Activated CD4-positive, alpha-beta memory T cell treated with anti-CD3 and anti-CD28 coated beads, Interleukin-2, amount 10 ng/mL, durations not matched to agents 7 days and 5 days (primary cell): ENCODE measurements at regions not wholly inside any gene's neighbourhood (a gene's known extent, or its start where the extent isn't known, plus 50 kb on each side); places are given as distances from the start of the nearest gene placed in this dataset.

Source experiments
- CTCF ChIA-PET: fragments of 350-600 bp; sonication (Branson Sonifier 250); formaldehyde crosslinking; loops from one replicate; lab custom pipeline; 2021; ENCODE audit warnings: antibody characterized with exemption, inconsistent platforms; lab: Charles Lee
- POLR2A ChIA-PET: fragments of 350-600 bp; sonication (Branson Sonifier 250); formaldehyde crosslinking; loops from one replicate; lab custom pipeline; 2021; ENCODE audit warnings: antibody characterized with exemption; lab: Charles Lee
- DNase-seq: peaks from one replicate; pipeline ENCODE4 v3.0.0-alpha.2; 2020
- H3K27ac Mint-ChIP-seq: one replicate; pipeline ENCODE4 v1.8.0; 2021; ENCODE audit warnings: mild to moderate bottlenecking, mixed read lengths
- H3K27me3 Mint-ChIP-seq: one replicate; pipeline ENCODE4 v1.8.0; 2021; ENCODE audit warnings: mixed read lengths
- H3K36me3 Mint-ChIP-seq: one replicate; pipeline ENCODE4 v1.8.0; 2021; ENCODE audit warnings: low read depth, mixed read lengths
- H3K4me1 Mint-ChIP-seq: one replicate; pipeline ENCODE4 v1.8.0; 2021; ENCODE audit warnings: mixed read lengths
- H3K4me3 Mint-ChIP-seq: one replicate; pipeline ENCODE4 v1.8.0; 2021; ENCODE audit warnings: mild to moderate bottlenecking, mixed read lengths
- H3K9me3 Mint-ChIP-seq: one replicate; pipeline ENCODE4 v1.8.0; 2021; ENCODE audit warnings: mixed read lengths

GRCh38 chr7:8965177-8965576 is 531.8 kb downstream of the NXPH1 start:
- ChIA-PET CTCF (no interaction called here), POLR2A (no interaction called here)
- H3K9me3 Mint-ChIP-seq: peaks cover 19% of the 10 kb centered on the region
- H3K36me3 Mint-ChIP-seq: no peaks in the 10 kb centered on the region
- no peaks in the 10 kb centered on the region for H3K4me1 Mint-ChIP-seq
- no peak overlapping the region for H3K27ac Mint-ChIP-seq
- no peaks in the 10 kb centered on the region for H3K27me3 Mint-ChIP-seq
- DNase-seq: no peak
- H3K4me3 Mint-ChIP-seq: no peak overlapping the region

- ChIA-PET POLR2A (no interaction called here), CTCF (no interaction called here)
- Mint-ChIP-seq H3K36me3 (no peaks in the 10 kb centered on the region), H3K9me3 (no peaks in the 10 kb centered on the region), H3K4me3 (no peak overlapping the region), H3K4me1 (no peaks in the 10 kb centered on the region), H3K27ac (no peak overlapping the region), H3K27me3 (no peaks in the 10 kb centered on the region)
- DNase-seq: no peak
These were observed 540.2 kb downstream of the NXPH1 start for GRCh38 chr7:8973601-8974000.

DNA sequence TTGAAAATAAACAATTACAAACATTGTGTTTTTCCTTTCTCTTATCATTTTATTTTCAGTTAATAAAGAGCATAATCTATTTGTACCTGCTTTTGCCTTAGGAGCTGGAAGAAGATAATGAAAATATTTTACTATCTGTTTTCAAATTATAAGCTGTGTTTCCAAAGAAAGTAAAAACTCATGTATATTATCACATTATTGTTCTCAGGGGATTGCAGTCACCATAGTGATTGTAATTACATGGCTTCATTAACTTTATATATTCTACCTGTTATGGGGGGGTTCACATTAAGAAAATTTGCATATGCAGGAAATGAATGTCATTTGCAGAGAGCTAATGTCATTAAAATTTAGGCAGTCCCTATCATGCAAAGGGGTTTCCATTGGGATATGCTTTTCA is 542.3 kb downstream of the NXPH1 start:
- no peaks in the 10 kb centered on the region for H3K9me3 Mint-ChIP-seq
- H3K27ac Mint-ChIP-seq: no peak overlapping the region
- DNase-seq: no peak
- H3K4me3 Mint-ChIP-seq: no peak overlapping the region
- H3K4me1 Mint-ChIP-seq: no peaks in the 10 kb centered on the region
- no peaks in the 10 kb centered on the region for H3K36me3 Mint-ChIP-seq
- no peaks in the 10 kb centered on the region for H3K27me3 Mint-ChIP-seq
- CTCF ChIA-PET: no interaction called here
- POLR2A ChIA-PET: no interaction called here

DNA sequence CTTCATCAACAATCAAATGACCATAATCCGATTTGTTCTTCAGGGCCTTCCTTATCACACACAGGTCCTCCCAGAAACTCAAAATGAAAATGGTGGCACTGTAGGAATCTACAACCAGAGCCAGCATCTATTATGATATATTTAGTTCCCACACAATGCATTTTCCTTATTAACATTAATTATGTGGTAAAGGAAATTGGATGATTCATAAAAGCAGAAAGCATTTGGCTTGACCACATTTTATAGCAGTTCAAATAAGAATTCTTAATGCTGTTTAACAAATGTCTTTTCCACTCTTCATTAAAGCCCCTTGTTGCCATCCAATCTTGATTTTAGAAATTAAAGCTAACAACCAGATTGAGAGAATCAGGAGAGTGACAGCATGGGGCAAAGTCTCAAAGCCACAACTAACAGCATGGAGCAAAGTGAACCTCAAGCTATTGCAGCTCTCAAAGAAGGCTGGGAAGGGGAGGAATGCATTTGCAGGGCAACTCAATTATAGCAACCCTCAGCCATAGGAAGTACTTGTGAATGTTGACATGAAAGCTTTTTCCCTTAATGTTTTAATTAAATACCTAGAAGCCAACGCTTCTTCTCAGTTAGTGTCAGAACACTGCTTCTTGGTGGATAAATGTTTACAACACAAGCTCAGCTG is 549.1 kb downstream of the NXPH1 start:
- CTCF ChIA-PET: no interaction called here
- Mint-ChIP-seq H3K4me1 (no peaks in the 10 kb centered on the region), H3K36me3 (no peaks in the 10 kb centered on the region), H3K9me3 (peaks cover 5% of the 10 kb centered on the region), H3K4me3 (no peak overlapping the region), H3K27me3 (no peaks in the 10 kb centered on the region), H3K27ac (no peak overlapping the region)
- POLR2A ChIA-PET: no interaction called here
- DNase-seq: no peak

DNA sequence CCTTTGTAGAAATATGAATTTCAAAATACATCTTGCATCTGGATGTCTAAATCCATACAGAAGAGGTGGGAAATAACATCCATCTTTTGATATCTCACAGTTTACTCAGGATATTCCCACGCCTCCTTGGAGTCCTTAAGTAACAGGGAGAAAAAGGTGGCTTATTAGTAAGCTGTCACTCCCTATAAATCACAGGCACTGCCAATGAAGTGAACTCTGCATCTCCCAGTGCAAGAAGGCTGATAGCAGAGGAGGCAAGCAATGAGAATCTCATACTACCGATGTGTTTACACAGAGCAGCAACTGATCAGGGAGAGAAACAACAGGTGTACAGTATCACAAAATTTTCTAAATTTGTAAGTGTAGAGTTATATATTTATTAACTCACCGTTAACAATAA is 551.8 kb downstream of the NXPH1 start:
- Mint-ChIP-seq H3K4me3 (no peak overlapping the region), H3K36me3 (no peaks in the 10 kb centered on the region), H3K4me1 (no peaks in the 10 kb centered on the region), H3K27me3 (no peaks in the 10 kb centered on the region), H3K27ac (no peak overlapping the region), H3K9me3 (peaks cover 9% of the 10 kb centered on the region)
- no peak for DNase-seq
- ChIA-PET POLR2A (no interaction called here), CTCF (no interaction called here)

DNA sequence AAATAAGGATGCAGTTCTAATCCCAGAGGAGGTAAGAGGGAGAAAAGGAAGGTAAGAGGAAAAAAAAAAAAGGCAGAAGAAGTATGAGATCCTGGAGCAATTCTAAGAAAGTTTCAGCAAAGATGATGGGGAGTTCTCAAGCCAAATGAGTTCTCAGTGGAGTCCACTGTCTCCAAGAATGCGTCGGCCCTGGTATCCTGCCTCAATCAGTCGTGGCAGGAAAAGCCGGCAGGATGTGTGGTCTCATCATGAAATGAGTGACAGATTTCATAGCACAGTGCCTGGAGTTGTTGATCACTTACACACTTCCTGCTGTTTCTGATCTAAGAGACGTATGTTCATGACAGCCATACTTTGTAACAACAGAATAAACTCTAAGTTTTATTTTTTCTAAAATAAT is 554.9 kb downstream of the NXPH1 start:
- no peak for DNase-seq
- H3K36me3 Mint-ChIP-seq: no peaks in the 10 kb centered on the region
- CTCF ChIA-PET: no interaction called here

DNA sequence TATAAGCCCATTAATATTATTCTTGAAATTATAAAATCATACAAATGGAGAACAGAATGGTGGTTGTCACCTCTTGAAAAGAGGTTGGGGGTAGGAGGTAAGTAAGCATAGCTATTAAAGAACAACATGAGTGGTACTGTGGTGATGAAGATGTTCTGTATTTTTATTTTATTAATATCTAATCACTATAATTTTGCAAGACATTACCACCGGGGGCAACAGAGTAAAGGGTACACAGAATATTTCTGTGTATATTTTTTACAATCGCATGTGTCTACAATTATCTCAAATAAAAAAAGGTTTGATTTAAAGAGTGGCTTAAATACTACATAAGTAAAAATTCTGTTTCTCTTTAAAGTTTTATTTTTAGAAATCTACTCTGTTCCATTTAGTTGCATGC is 557.8 kb downstream of the NXPH1 start:
- Mint-ChIP-seq H3K27me3 (no peaks in the 10 kb centered on the region), H3K4me1 (no peaks in the 10 kb centered on the region), H3K27ac (no peak overlapping the region), H3K36me3 (no peaks in the 10 kb centered on the region), H3K9me3 (peaks cover 9% of the 10 kb centered on the region), H3K4me3 (no peak overlapping the region)
- POLR2A ChIA-PET: no interaction called here
- CTCF ChIA-PET: no interaction called here
- no peak for DNase-seq

More for the DNA sequence above, 554.9 kb downstream of the NXPH1 start:
- Mint-ChIP-seq H3K4me1 (no peaks in the 10 kb centered on the region), H3K27me3 (no peaks in the 10 kb centered on the region), H3K9me3 (peaks cover 9% of the 10 kb centered on the region), H3K4me3 (no peak overlapping the region), H3K27ac (no peak overlapping the region)
- POLR2A ChIA-PET: no interaction called here

- Mint-ChIP-seq H3K36me3 (no peaks in the 10 kb centered on the region), H3K27me3 (no peaks in the 10 kb centered on the region), H3K4me1 (no peaks in the 10 kb centered on the region), H3K4me3 (no peak overlapping the region), H3K27ac (no peak overlapping the region), H3K9me3 (peaks cover 3% of the 10 kb centered on the region)
- ChIA-PET POLR2A (no interaction called here), CTCF (no interaction called here)
- no peak for DNase-seq
These were observed 565.4 kb downstream of the NXPH1 start for GRCh38 chr7:8998762-8999161.

DNA sequence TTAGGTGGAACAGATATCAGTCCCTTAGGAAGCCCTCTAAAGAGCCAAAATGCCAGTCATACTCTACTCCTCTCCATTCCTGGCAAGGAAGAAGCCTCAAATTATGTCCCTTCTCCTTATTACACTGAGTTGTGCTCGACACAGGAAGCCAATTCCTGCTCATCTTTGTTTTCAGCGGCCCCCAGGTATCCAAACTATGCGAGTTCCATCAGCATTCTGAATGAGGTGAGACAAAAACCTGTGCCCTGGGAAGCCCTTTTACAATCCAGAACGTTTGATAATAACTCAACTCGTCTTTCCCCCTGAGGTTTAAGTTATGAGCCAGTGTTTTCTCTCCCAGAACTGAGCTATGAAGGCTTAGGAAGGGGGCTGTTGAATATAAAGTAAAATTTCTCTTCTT is 580.5 kb downstream of the NXPH1 start:
- Mint-ChIP-seq H3K9me3 (peaks cover 10% of the 10 kb centered on the region), H3K27ac (no peak overlapping the region), H3K4me3 (no peak overlapping the region), H3K27me3 (no peaks in the 10 kb centered on the region), H3K4me1 (no peaks in the 10 kb centered on the region), H3K36me3 (no peaks in the 10 kb centered on the region)
- POLR2A ChIA-PET: no interaction called here
- no peak for DNase-seq
- CTCF ChIA-PET: no interaction called here

- Mint-ChIP-seq H3K27me3 (no peaks in the 10 kb centered on the region), H3K27ac (no peak overlapping the region), H3K9me3 (peaks cover 23% of the 10 kb centered on the region), H3K4me3 (no peak overlapping the region), H3K4me1 (no peaks in the 10 kb centered on the region), H3K36me3 (no peaks in the 10 kb centered on the region)
- ChIA-PET POLR2A (no interaction called here), CTCF (no interaction called here)
- DNase-seq: no peak
These were observed 583.9 kb downstream of the NXPH1 start for GRCh38 chr7:9017286-9017685.

GRCh38 chr7:9022456-9022855 is 589.0 kb downstream of the NXPH1 start:
- Mint-ChIP-seq H3K4me1 (no peaks in the 10 kb centered on the region), H3K27me3 (no peaks in the 10 kb centered on the region), H3K9me3 (peaks cover 20% of the 10 kb centered on the region), H3K4me3 (no peak overlapping the region), H3K27ac (no peak overlapping the region), H3K36me3 (no peaks in the 10 kb centered on the region)
- ChIA-PET CTCF (no interaction called here), POLR2A (no interaction called here)
- DNase-seq: no peak

DNA sequence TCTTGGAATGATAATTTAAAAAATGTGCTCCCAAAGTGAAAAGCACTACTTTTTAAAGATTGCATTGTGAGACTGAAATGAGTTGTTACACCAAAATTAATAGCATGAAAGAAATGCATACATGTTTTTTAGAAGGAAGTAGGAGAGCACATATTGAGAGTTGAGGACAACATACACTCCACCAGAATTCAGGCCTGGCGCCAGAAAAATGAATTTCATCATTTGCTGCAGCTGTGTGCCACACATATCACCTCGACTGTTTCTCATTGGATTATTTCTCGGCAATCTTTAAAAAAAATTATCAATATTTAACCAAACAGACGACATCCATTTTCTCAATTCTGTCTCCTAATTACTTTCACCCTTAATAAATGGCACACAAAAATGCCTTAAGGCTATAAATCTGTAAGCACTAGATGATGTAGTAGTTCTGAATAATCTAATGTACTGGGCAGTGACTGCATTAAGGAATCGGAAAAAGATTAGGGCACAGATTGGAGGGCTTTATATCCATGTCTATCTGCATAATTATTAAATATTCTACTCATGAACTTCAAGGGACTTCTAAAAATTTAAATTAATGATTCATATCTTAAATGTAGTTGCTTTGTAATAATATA is 590.4 kb downstream of the NXPH1 start:
- Mint-ChIP-seq H3K36me3 (no peaks in the 10 kb centered on the region), H3K4me3 (no peak overlapping the region), H3K27ac (no peak overlapping the region), H3K27me3 (no peaks in the 10 kb centered on the region), H3K9me3 (peaks cover 18% of the 10 kb centered on the region), H3K4me1 (no peaks in the 10 kb centered on the region)
- ChIA-PET POLR2A (no interaction called here), CTCF (no interaction called here)
- DNase-seq: no peak

DNA sequence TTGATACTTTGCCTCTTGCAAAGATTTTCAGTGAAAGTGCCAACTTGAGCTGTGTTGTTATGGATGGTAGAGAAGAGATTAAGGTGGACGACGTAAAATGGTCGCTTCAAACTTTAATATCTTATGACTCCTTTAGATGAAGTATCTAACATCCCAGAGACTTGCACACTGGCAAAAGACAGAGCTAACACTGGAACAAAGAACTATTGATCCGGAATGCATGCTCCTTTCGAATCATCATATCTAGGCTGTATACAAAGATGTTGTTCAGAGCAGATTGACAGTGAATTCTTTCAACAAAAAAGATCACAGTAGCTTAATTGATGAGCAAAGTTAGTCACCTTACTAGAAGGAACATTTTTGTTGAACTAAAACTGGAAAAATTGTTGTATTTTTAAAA is 592.7 kb downstream of the NXPH1 start:
- ChIA-PET CTCF (no interaction called here), POLR2A (no interaction called here)
- Mint-ChIP-seq H3K4me3 (no peak overlapping the region), H3K27ac (no peak overlapping the region), H3K27me3 (no peaks in the 10 kb centered on the region), H3K9me3 (peaks cover 10% of the 10 kb centered on the region), H3K4me1 (no peaks in the 10 kb centered on the region), H3K36me3 (no peaks in the 10 kb centered on the region)
- DNase-seq: no peak

DNA sequence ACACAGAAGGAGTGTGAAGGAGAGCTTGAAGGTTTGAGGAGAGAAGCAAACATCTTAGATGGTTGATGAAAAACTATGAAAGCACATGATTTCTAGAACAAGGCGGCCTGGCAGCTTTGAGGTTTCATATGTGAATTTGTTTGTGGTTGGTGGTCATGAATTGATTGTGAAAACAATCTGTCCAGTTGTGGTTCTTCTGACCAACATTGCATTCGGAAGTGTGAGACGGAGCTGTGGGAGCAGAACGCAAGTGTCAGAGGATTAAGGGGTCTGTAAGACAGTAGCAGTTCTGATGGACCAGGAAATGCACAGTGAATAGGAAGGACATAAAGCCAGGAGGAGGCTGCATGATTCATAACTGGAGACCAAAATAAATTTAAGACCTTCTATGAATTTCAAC is 594.6 kb downstream of the NXPH1 start:
- Mint-ChIP-seq H3K4me3 (no peak overlapping the region), H3K36me3 (no peaks in the 10 kb centered on the region), H3K9me3 (peaks cover 2% of the 10 kb centered on the region), H3K27ac (no peak overlapping the region), H3K4me1 (no peaks in the 10 kb centered on the region), H3K27me3 (no peaks in the 10 kb centered on the region)
- CTCF ChIA-PET: no interaction called here
- POLR2A ChIA-PET: no interaction called here
- no peak for DNase-seq
